DND-41 (cell line): ENCODE measurements at regions not wholly inside any gene's neighbourhood (a gene's known extent, or its start where the extent isn't known, plus 50 kb on each side); places are given as distances from the start of the nearest gene placed in this dataset.
"Not testable (repeated sequence)": the region's sequence is repeated elsewhere in the genome, so short reads cannot be mapped to it uniquely, and the experiment has no call there.

Experiments used
- ATAC-seq: fragments of 200-7000 bp; cut with Tn5 transposase; 3 replicates; pipeline ENCODE4 v1.9.1; 2021; ENCODE audit warnings: low read depth; ENCODE audit not compliant: insufficient read depth
- DNase-seq: peaks from one replicate; pipeline ENCODE4 v3.0.0-alpha.2; 2020
- H2AFZ ChIP-seq: 2 replicates; pipeline ENCODE4 v1.6.0; 2012; ENCODE audit warnings: low read depth, low read length
- H3K27ac ChIP-seq: 2 replicates; pipeline ENCODE4 v1.5.1; 2012; ENCODE audit warnings: low read length, inconsistent platforms
- H3K27me3 ChIP-seq: fragments of 200-600 bp; sonication (generic); 2 replicates; pipeline ENCODE4 v1.6.0; 2012; ENCODE audit warnings: low read length, mild to moderate bottlenecking, inconsistent platforms; ENCODE audit not compliant: insufficient read depth, poor library complexity
- H3K36me3 ChIP-seq: 2 replicates; pipeline ENCODE4 v1.5.1; 2012; ENCODE audit warnings: low read length, inconsistent platforms; ENCODE audit not compliant: insufficient read depth
- H3K4me1 ChIP-seq: 2 replicates; pipeline ENCODE4 v1.5.1; 2012; ENCODE audit warnings: mild to moderate bottlenecking, low read length; ENCODE audit not compliant: insufficient read depth
- H3K4me2 ChIP-seq: 2 replicates; pipeline ENCODE4 v1.6.0; 2012; ENCODE audit warnings: mild to moderate bottlenecking, moderate library complexity, low read length, inconsistent platforms; ENCODE audit not compliant: insufficient read depth
- H3K4me3 ChIP-seq, 2 experiments: fragments of 200-600 bp in 1 of 2; shearing (Covaris generic) in 1 of 2; 2 replicates each; pipeline ENCODE4 v1.5.1; 2012 to 2016; ENCODE audit warnings: inconsistent platforms in 2 of 2, low read length in 2 of 2, mild to moderate bottlenecking in 2 of 2, low read depth in 1 of 2, moderate library complexity in 1 of 2
- H3K79me2 ChIP-seq: 2 replicates; pipeline ENCODE4 v1.6.0; 2012; ENCODE audit warnings: low read length, inconsistent platforms; ENCODE audit not compliant: insufficient read depth
- H3K9ac ChIP-seq: 2 replicates; pipeline ENCODE4 v1.6.0; 2012; ENCODE audit warnings: low read depth, mild to moderate bottlenecking, inconsistent platforms, low read length, moderate library complexity
- H3K9me3 ChIP-seq: 2 replicates; pipeline ENCODE4 v1.5.1; 2012; ENCODE audit warnings: low read length, moderate library complexity, mild to moderate bottlenecking, inconsistent platforms; ENCODE audit not compliant: insufficient read depth, severe bottlenecking
- H4K20me1 ChIP-seq: 2 replicates; pipeline ENCODE4 v1.6.0; 2012; ENCODE audit warnings: low read length; ENCODE audit not compliant: insufficient read depth
- CTCF ChIP-seq: IDR thresholded peaks from 2 replicates; pipeline ENCODE4 v1.5.1; 2012; ENCODE audit warnings: borderline replicate concordance, low read length, moderate library complexity, mild to moderate bottlenecking; ENCODE audit not compliant: poor library complexity, severe bottlenecking; ENCODE audit errors: extremely low read depth
- EZH2 ChIP-seq: IDR thresholded peaks from 3 replicates; pipeline ENCODE4 v1.6.1; 2012; ENCODE audit warnings: borderline replicate concordance, low read depth, mild to moderate bottlenecking, moderate library complexity, low read length, inconsistent platforms; ENCODE audit not compliant: severe bottlenecking

- H3K79me2 ChIP-seq, H3K27ac ChIP-seq, H3K36me3 ChIP-seq, H3K4me3 ChIP-seq, DNase-seq, H3K9ac ChIP-seq, H3K4me2 ChIP-seq, H3K27me3 ChIP-seq, ATAC-seq, H4K20me1 ChIP-seq, H3K4me1 ChIP-seq, H3K9me3 ChIP-seq, H2AFZ ChIP-seq: not testable (repeated sequence)
Measured at GRCh38 chr1:95297906-95298305, 63.9 kb downstream of the RWDD3 start.

- H3K4me2 ChIP-seq, result no peak overlapping the region
- H3K27me3 ChIP-seq, result no peaks in the 10 kb centered on the region
- H3K79me2 ChIP-seq, result no peaks in the 10 kb centered on the region
- H3K4me3 ChIP-seq, result no peak overlapping the region
- no peak for DNase-seq
- no peak overlapping the region for H2AFZ ChIP-seq
- ATAC-seq, result no peak
- no peak overlapping the region for H3K27ac ChIP-seq
- H3K36me3 ChIP-seq, result no peaks in the 10 kb centered on the region
- H3K9ac ChIP-seq, result no peak overlapping the region
- no peaks in the 10 kb centered on the region for H3K4me1 ChIP-seq
- H4K20me1 ChIP-seq, result no peaks in the 10 kb centered on the region
- H3K9me3 ChIP-seq, result no peaks in the 10 kb centered on the region
- TF ChIP-seq CTCF (no peak), EZH2 (no peak)
Measured at GRCh38 chr1:95301091-95301490, 67.1 kb downstream of the RWDD3 start.

- Histone ChIP-seq H3K4me1 (no peaks in the 10 kb centered on the region), H3K4me2 (no peak overlapping the region), H3K4me3 (no peak overlapping the region), H3K36me3 (no peaks in the 10 kb centered on the region), H4K20me1 (no peaks in the 10 kb centered on the region), H3K9me3 (no peaks in the 10 kb centered on the region), H3K79me2 (no peaks in the 10 kb centered on the region), H3K9ac (no peak overlapping the region), H3K27me3 (no peaks in the 10 kb centered on the region), H3K27ac (no peak overlapping the region), H2AFZ (no peak overlapping the region)
- ATAC-seq (no peak), DNase-seq (no peak)
- TF ChIP-seq CTCF (no peak), EZH2 (no peak)
Measured at GRCh38 chr1:95301614-95302013, 67.6 kb downstream of the RWDD3 start.

- no peaks in the 10 kb centered on the region for H3K79me2 ChIP-seq
- H3K4me3 ChIP-seq, result no peak overlapping the region
- H3K4me2 ChIP-seq, result no peak overlapping the region
- no peak for ATAC-seq
- TF ChIP-seq EZH2, result no peak
- TF ChIP-seq CTCF, result no peak
- no peaks in the 10 kb centered on the region for H3K4me1 ChIP-seq
- no peak overlapping the region for H2AFZ ChIP-seq
- H3K27me3 ChIP-seq, result peaks cover 3% of the 10 kb centered on the region
- no peak for DNase-seq
- no peak overlapping the region for H3K27ac ChIP-seq
- H3K36me3 ChIP-seq, result no peaks in the 10 kb centered on the region
- H4K20me1 ChIP-seq, result no peaks in the 10 kb centered on the region
- H3K9ac ChIP-seq, result no peak overlapping the region
- H3K9me3 ChIP-seq, result no peaks in the 10 kb centered on the region
Measured at GRCh38 chr1:95304803-95305202, 70.8 kb downstream of the RWDD3 start.
